ENCODE measurements at regions not wholly inside any gene's neighbourhood (a gene's known extent, or its start where the extent isn't known, plus 50 kb on each side); places are given as distances from the start of the nearest gene placed in this dataset.

DNA sequence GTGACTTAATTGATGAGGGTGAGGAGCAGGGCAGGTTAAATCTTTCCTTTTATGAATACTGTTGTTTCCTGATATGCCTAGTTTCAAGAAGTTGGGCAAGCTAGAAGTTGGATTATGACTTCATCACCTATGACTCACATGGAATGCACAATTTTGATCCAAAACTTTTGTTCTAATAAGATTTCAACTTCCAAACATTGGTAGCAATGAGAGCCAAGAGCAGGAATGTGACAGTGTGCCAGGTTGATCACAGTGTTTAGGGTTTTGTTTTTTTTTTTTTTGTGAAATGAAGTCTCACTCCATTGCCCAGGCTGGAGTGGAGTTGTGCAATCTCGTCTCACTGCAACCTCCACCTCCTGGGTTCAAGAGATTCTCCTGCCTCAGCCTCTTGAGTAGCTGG is 349.4 kb downstream of the DUSP10 start:
- no peak for TF ChIP-seq POLR2A (IDR thresholded peaks at IDR 0.05)
- TF ChIP-seq, protein P1, sequence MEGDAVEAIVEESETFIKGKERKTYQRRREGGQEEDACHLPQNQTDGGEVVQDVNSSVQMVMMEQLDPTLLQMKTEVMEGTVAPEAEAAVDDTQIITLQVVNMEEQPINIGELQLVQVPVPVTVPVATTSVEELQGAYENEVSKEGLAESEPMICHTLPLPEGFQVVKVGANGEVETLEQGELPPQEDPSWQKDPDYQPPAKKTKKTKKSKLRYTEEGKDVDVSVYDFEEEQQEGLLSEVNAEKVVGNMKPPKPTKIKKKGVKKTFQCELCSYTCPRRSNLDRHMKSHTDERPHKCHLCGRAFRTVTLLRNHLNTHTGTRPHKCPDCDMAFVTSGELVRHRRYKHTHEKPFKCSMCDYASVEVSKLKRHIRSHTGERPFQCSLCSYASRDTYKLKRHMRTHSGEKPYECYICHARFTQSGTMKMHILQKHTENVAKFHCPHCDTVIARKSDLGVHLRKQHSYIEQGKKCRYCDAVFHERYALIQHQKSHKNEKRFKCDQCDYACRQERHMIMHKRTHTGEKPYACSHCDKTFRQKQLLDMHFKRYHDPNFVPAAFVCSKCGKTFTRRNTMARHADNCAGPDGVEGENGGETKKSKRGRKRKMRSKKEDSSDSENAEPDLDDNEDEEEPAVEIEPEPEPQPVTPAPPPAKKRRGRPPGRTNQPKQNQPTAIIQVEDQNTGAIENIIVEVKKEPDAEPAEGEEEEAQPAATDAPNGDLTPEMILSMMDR (IDR thresholded peaks at IDR 0.05), result no peak

Measured in thyroid gland (tissue), 4 donors.